AG04450 (cell line): ENCODE measurements at regions not wholly inside any gene's neighbourhood (a gene's known extent, or its start where the extent isn't known, plus 50 kb on each side); places are given as distances from the start of the nearest gene placed in this dataset.

Source experiments
- CTCF ChIA-PET: fragments of 300-600, 350-600 bp; formaldehyde crosslinking; extraction: SDS; loops from one replicate; lab custom pipeline; 2022; ENCODE audit warnings: antibody characterized with exemption, inconsistent platforms; lab: Charles Lee
- POLR2A ChIA-PET: fragments of 350-600 bp; formaldehyde crosslinking; extraction: SDS; loops from one replicate; lab custom pipeline; 2021; ENCODE audit warnings: antibody characterized with exemption, inconsistent platforms; lab: Yijun Ruan, JAX
- DNase-seq: peaks from one replicate; pipeline ENCODE4 v3.0.0-alpha.2; 2011; ENCODE audit warnings: low read depth, low spot score
- H3K27ac ChIP-seq: one replicate; pipeline ENCODE4 v1.5.1; 2012; ENCODE audit warnings: low read depth, low read length, control low read depth
- H3K27me3 ChIP-seq: one replicate; pipeline ENCODE4 v1.6.0; 2012; ENCODE audit warnings: low read length; ENCODE audit not compliant: control insufficient read depth, insufficient read depth
- H3K4me3 ChIP-seq: 2 replicates; pipeline ENCODE4 v1.5.1; 2011; ENCODE audit warnings: mild to moderate bottlenecking, low read depth, low read length, control low read depth
- H3K9me3 ChIP-seq: 2 replicates; pipeline ENCODE4 v1.5.1; 2012; ENCODE audit warnings: low read length; ENCODE audit not compliant: control insufficient read depth, insufficient read depth
- CTCF ChIP-seq: IDR thresholded peaks from 2 replicates; pipeline ENCODE4 v1.5.1; 2011; ENCODE audit warnings: low read depth, low read length, control low read depth, inconsistent platforms

DNA sequence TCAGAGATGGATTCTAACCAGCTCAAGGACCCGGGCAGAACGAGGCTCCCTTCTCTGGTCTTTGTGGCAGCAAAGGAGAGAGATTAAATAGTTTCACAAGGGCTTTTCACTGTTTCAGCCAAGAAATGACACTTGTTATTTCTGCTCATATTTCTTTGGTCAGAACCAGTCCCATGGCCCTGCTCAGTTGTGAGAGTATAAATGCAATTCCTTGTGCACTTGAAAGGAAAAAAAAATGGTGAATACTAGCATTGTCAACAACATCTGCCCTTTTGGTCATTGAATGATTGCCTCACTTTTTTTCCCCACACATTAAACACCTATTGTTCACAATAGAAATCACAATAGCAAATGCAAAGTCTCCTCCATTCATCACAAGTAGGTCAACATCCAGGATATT, 104.4 kb downstream of the RDH14 start:
- Histone ChIP-seq H3K27ac (no peak overlapping the region), H3K4me3 (no peak overlapping the region), H3K9me3 (no peaks in the 10 kb centered on the region), H3K27me3 (no peaks in the 10 kb centered on the region)
- DNase-seq = no peak
- POLR2A ChIA-PET = no interaction called here
- CTCF ChIA-PET = interaction anchor here (0.7 to 1.0 kb wide), 2 partner anchors 10 to 12 kb away, joined by 3 read pairs; no protein-coding TSS in a partner anchor
- TF ChIP-seq CTCF = no peak

DNA sequence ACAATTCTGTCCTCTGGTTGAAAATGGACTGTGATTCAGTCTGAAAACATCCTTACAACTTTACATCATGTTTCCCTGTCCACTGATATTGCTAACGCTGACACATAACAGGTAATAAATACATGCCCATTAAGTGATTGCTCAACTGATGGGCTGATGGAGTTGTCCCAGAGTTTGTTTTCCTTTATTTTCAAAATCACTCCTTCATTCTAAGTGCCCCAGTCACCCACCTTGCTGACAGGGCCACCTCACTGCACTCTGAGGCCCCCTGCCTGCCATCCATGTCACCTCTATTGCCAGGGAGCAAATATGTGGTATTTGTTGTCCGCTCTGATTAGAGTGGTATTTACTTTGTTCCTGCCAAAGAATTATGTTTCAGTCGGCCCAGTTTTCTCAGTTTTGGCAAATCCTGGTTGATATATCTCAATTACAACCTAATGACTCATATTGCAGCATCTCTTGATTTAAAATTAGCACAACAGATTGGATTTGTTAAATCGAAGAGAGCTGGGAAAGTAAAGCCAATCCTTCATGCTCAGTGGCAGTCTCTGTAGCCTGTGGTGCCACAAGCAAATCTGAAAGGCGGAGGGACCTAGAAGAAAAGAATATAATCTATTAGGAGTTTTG, 105.1 kb downstream of the RDH14 start:
- Histone ChIP-seq H3K27ac (peak overlapping the region; percentile 73), H3K27me3 (no peaks in the 10 kb centered on the region), H3K4me3 (no peak overlapping the region), H3K9me3 (no peaks in the 10 kb centered on the region)
- CTCF ChIA-PET = interaction anchor here (0.7 to 1.0 kb wide), 2 partner anchors 10 to 11 kb away, joined by 3 read pairs; no protein-coding TSS in a partner anchor
- TF ChIP-seq CTCF = peak; percentile 53
- POLR2A ChIA-PET = interaction anchor here (1.0 kb wide), 1 partner anchor 61 kb away, joined by 6 read pairs; no protein-coding TSS in a partner anchor
- peak; percentile 39 for DNase-seq

DNA sequence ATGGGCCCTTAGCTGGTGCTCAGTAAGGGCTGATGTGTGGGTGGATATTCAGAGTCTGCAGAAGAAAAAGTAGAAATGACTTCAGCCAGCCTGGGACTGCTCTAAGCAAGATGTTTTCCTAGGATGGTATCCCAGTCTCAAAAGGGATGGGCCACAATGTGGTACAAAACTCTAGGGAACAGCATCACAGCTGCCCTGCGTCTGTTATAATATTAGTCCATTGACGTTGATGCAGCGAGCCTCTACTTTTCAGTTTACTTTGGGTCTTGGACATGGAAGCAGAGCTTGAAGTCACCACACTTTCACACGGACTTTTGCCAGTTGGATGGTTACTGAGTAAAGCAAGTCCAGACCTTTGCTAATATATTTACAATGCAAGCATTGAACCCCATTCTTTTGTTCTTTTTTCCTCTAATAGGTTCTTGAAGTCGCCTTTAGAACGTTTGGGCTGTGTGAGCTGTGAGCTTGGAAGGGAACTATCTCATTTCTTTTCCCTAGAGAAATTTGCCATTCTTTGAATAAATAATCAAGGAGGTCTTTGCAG, 105.7 kb downstream of the RDH14 start:
- POLR2A ChIA-PET = interaction anchor here (1.0 kb wide), 1 partner anchor 61 kb away, joined by 6 read pairs; no protein-coding TSS in a partner anchor
- no peak overlapping the region for H3K4me3 ChIP-seq
- CTCF ChIA-PET = no interaction called here
- no peak for TF ChIP-seq CTCF
- H3K9me3 ChIP-seq = no peaks in the 10 kb centered on the region
- H3K27ac ChIP-seq = peak overlapping the region; percentile 73
- no peak for DNase-seq
- H3K27me3 ChIP-seq = no peaks in the 10 kb centered on the region

GRCh38 chr2:18446715-18447114, 113.7 kb downstream of the RDH14 start:
- H3K27me3 ChIP-seq = no peaks in the 10 kb centered on the region
- TF ChIP-seq CTCF = no peak
- H3K27ac ChIP-seq = no peak overlapping the region
- H3K4me3 ChIP-seq = no peak overlapping the region
- POLR2A ChIA-PET = no interaction called here
- no peaks in the 10 kb centered on the region for H3K9me3 ChIP-seq
- no peak for DNase-seq
- CTCF ChIA-PET = interaction anchor here (1.6 kb wide), 1 partner anchor 11 kb away, joined by 8 read pairs; no protein-coding TSS in a partner anchor
